Liver (tissue), 8 donors: ENCODE measurements at regions not wholly inside any gene's neighbourhood (a gene's known extent, or its start where the extent isn't known, plus 50 kb on each side); places are given as distances from the start of the nearest gene placed in this dataset.

Experiments
- DNase-seq: peaks from one replicate; pipeline ENCODE4 v3.0.0-alpha.2; 2017; ENCODE audit warnings: low spot score
- H3K27ac ChIP-seq, 2 donors: one replicate each; pipeline ENCODE4 v1.7.0; 2013; ENCODE audit warnings: inconsistent platforms in 2 of 2, low read length in 2 of 2, control low read depth in 1 of 2, low read depth in 1 of 2, mild to moderate bottlenecking in 1 of 2
- H3K27me3 ChIP-seq, 4 donors: one replicate each; pipeline versions ENCODE4 v1.6.1 to v1.7.0; 2013; ENCODE audit warnings: low read length in 3 of 4, inconsistent platforms in 1 of 4, mild to moderate bottlenecking in 1 of 4, moderate library complexity in 1 of 4; ENCODE audit not compliant: control insufficient read depth in 4 of 4, insufficient read depth in 4 of 4
- H3K36me3 ChIP-seq, 4 donors: one replicate each; pipeline versions ENCODE4 v1.6.1 to v1.7.0; 2013; ENCODE audit warnings: low read length in 3 of 4, mild to moderate bottlenecking in 3 of 4, low read depth in 1 of 4, moderate library complexity in 1 of 4; ENCODE audit not compliant: control insufficient read depth in 4 of 4, insufficient read depth in 3 of 4
- H3K4me1 ChIP-seq, 4 donors: one replicate each; pipeline versions ENCODE4 v1.6.1 to v1.7.0; 2013; ENCODE audit warnings: low read length in 3 of 4, mild to moderate bottlenecking in 3 of 4, moderate library complexity in 1 of 4; ENCODE audit not compliant: control insufficient read depth in 4 of 4, insufficient read depth in 4 of 4
- H3K4me3 ChIP-seq, 3 donors: one replicate each; pipeline versions ENCODE4 v1.6.1 to v1.7.0; 2013; ENCODE audit warnings: low read length in 3 of 3, control low read depth in 1 of 3, low read depth in 1 of 3, mild to moderate bottlenecking in 1 of 3
- H3K9ac ChIP-seq, 2 donors: one replicate each; pipeline ENCODE4 v1.7.0; 2013; ENCODE audit warnings: low read length in 2 of 2, mild to moderate bottlenecking in 2 of 2, moderate library complexity in 2 of 2, control low read depth in 1 of 2, low read depth in 1 of 2
- H3K9me3 ChIP-seq, 4 donors: one replicate each; pipeline versions ENCODE4 v1.6.1 to v1.7.0; 2013; ENCODE audit warnings: low read length in 3 of 4; ENCODE audit not compliant: control insufficient read depth in 4 of 4
- ATF3 ChIP-seq: IDR thresholded peaks from 2 replicates; pipeline ENCODE4 v1.6.1; 2016; ENCODE audit warnings: antibody characterized with exemption
- CTCF ChIP-seq: fragments of 150-350 bp; IDR thresholded peaks from 2 replicates; pipeline ENCODE4 v1.5.1; 2017; ENCODE audit warnings: improper control_type of control experiment, low read depth, low read length; ENCODE audit not compliant: missing input control
- FOXA1 ChIP-seq: IDR thresholded peaks from 2 replicates; pipeline ENCODE4 v1.6.1; 2016; ENCODE audit warnings: antibody characterized with exemption
- FOXA2 ChIP-seq: IDR thresholded peaks from 2 replicates; pipeline ENCODE4 v1.6.1; 2016; ENCODE audit warnings: antibody characterized with exemption
- HNF4G ChIP-seq: IDR thresholded peaks from 2 replicates; pipeline ENCODE4 v1.6.1; 2016; ENCODE audit warnings: antibody characterized with exemption
- JUND ChIP-seq, 2 donors: IDR thresholded peaks; 2 replicates each; pipeline ENCODE4 v1.6.1; 2016; ENCODE audit warnings: antibody characterized with exemption in 2 of 2
- MAX ChIP-seq: IDR thresholded peaks from 2 replicates; pipeline ENCODE4 v1.6.1; 2016; ENCODE audit warnings: antibody characterized with exemption
- NR2F2 ChIP-seq: IDR thresholded peaks from 2 replicates; pipeline ENCODE4 v1.6.1; 2016; ENCODE audit warnings: antibody characterized with exemption
- RAD21 ChIP-seq, 2 donors: IDR thresholded peaks; 2 replicates each; pipeline ENCODE4 v1.6.1; 2016; ENCODE audit warnings: antibody characterized with exemption in 2 of 2, mild to moderate bottlenecking in 2 of 2
- REST ChIP-seq: IDR thresholded peaks from 2 replicates; pipeline ENCODE4 v1.6.1; 2016; ENCODE audit warnings: antibody characterized with exemption, mild to moderate bottlenecking
- RXRA ChIP-seq, 2 donors: IDR thresholded peaks; 2 replicates each; pipeline ENCODE4 v1.6.1; 2017 to 2018; ENCODE audit warnings: antibody characterized with exemption in 2 of 2, mild to moderate bottlenecking in 1 of 2
- SP1 ChIP-seq: IDR thresholded peaks from 2 replicates; pipeline ENCODE4 v1.6.1; 2018; ENCODE audit warnings: antibody characterized with exemption, mild to moderate bottlenecking
- TAF1 ChIP-seq: conservative IDR thresholded peaks from 2 replicates; pipeline ENCODE4 v1.6.1; 2016; ENCODE audit warnings: antibody characterized with exemption, mild to moderate bottlenecking
- YY1 ChIP-seq: IDR thresholded peaks from 2 replicates; pipeline ENCODE4 v1.6.1; 2016; ENCODE audit warnings: antibody characterized with exemption, mild to moderate bottlenecking
- ZBTB33 ChIP-seq: IDR thresholded peaks from 2 replicates; pipeline ENCODE4 v1.6.1; 2016; ENCODE audit warnings: antibody characterized with exemption
- WGBS: extraction: QIAGEN DNeasy Blood & Tissue Kit; methylation state at CpG from one replicate; pipeline ENCODE4 v1.1.7; 2013; 5-methylcytosine and 5-hydroxymethylcytosine counted together
- donor health status: healthy.
- donor health status: healthy.
- donor health status: healthy.
- donor health status: healthy.
- donor health status: healthy.

GRCh38 chr3:76551739-76552138 is 488.2 kb upstream of the ROBO2 start:
- WGBS: 87% methylated on average over 5 of the region's 5 CpGs
- DNase-seq: no peak
- Histone ChIP-seq H3K36me3 (no peaks in the 10 kb centered on the region), H3K27me3 (no peaks in the 10 kb centered on the region), H3K4me1 (no peaks in the 10 kb centered on the region), H3K9ac (no peak overlapping the region), H3K9me3 (peaks cover 0 to 5% (median 3%) of the 10 kb centered on the region in 4 donors), H3K4me3 (no peak overlapping the region), H3K27ac (no peak overlapping the region)
- TF ChIP-seq FOXA2 (no peak), HNF4G (no peak), RXRA (IDR thresholded peaks at IDR 0.05) (no peak), NR2F2 (no peak), JUND (IDR thresholded peaks at IDR 0.05) (no peak), RAD21 (IDR thresholded peaks at IDR 0.05) (no peak), ZBTB33 (no peak), YY1 (no peak), REST (no peak)

- H3K27me3 ChIP-seq: no peaks in the 10 kb centered on the region
- H3K27ac ChIP-seq: no peak overlapping the region
- H3K9ac ChIP-seq: no peak overlapping the region
- no peaks in the 10 kb centered on the region for H3K36me3 ChIP-seq
- no peak for DNase-seq
- H3K4me1 ChIP-seq: no peaks in the 10 kb centered on the region
- peaks cover 0 to 5% (median 3%) of the 10 kb centered on the region in 4 donors for H3K9me3 ChIP-seq
- TF ChIP-seq ZBTB33: no peak
- TF ChIP-seq RAD21 (IDR thresholded peaks at IDR 0.05): no peak
- no peak for TF ChIP-seq FOXA2
- no peak for TF ChIP-seq ATF3
- TF ChIP-seq REST: no peak
- no peak for TF ChIP-seq NR2F2
- no peak for TF ChIP-seq JUND (IDR thresholded peaks at IDR 0.05)
- no peak for TF ChIP-seq TAF1
- TF ChIP-seq FOXA1: no peak
- no peak for TF ChIP-seq SP1
- no peak for TF ChIP-seq HNF4G
- TF ChIP-seq RXRA (IDR thresholded peaks at IDR 0.05): no peak
- TF ChIP-seq CTCF: no peak
- no peak for TF ChIP-seq YY1
- TF ChIP-seq MAX: no peak
- H3K4me3 ChIP-seq: no peak overlapping the region
- 70% methylated on average over 2 of the region's 2 CpGs for WGBS
Measured at GRCh38 chr3:76552653-76553052, 487.2 kb upstream of the ROBO2 start.
